ENCODE measurements at regions not wholly inside any gene's neighbourhood (a gene's known extent, or its start where the extent isn't known, plus 50 kb on each side); places are given as distances from the start of the nearest gene placed in this dataset.

- Histone ChIP-seq H3K9me3 (no peaks in the 10 kb centered on the region), H3K27ac (no peak overlapping the region), H3K4me3 (no peak overlapping the region), H3K27me3 (ENCODE audit: insufficient read depth in 3 of 3, low read length in 2 of 3) (no peaks in the 10 kb centered on the region), H3K36me3 (ENCODE audit: insufficient read depth in 1 of 2, low read depth in 1 of 2) (no peaks in the 10 kb centered on the region), H3K4me1 (no peaks in the 10 kb centered on the region)
- ATAC-seq, result no peak
- WGBS, 3 donors, result 61 to 68% (median 68%) methylated on average over 6 of the region's 6 CpGs
- TF ChIP-seq CTCF (IDR thresholded peaks at IDR 0.05), result no peak
- DNase-seq, result no peak
- intact Hi-C loops (cut with DNase I), result no loop called here
Observed at GRCh38 chr18:69158944-69159343, 241.7 kb upstream of the DOK6 start.

GRCh38 chr18:69161383-69162028 is 239.2 kb upstream of the DOK6 start:
- intact Hi-C loops (cut with DNase I), result no loop called here
- no peaks in the 10 kb centered on the region for H3K36me3 ChIP-seq (ENCODE audit: insufficient read depth in 1 of 2, low read depth in 1 of 2)
- no peaks in the 10 kb centered on the region for H3K4me1 ChIP-seq
- 50 to 52% (median 52%) methylated on average over 9 of the region's 9 CpGs for WGBS, 3 donors
- H3K27me3 ChIP-seq (ENCODE audit: insufficient read depth in 3 of 3, low read length in 2 of 3), result no peaks in the 10 kb centered on the region
- H3K9me3 ChIP-seq, result no peaks in the 10 kb centered on the region
- TF ChIP-seq CTCF (IDR thresholded peaks at IDR 0.05), result no peak
- DNase-seq (no peak), ATAC-seq (no peak)
- no peak overlapping the region for H3K4me3 ChIP-seq
- no peak overlapping the region for H3K27ac ChIP-seq

- DNase-seq (no peak), ATAC-seq (no peak)
- H3K36me3 ChIP-seq (ENCODE audit: insufficient read depth in 1 of 2, low read depth in 1 of 2), result no peaks in the 10 kb centered on the region
- no peak for TF ChIP-seq CTCF (IDR thresholded peaks at IDR 0.05)
- no peaks in the 10 kb centered on the region for H3K9me3 ChIP-seq
- no peak overlapping the region for H3K27ac ChIP-seq
- no peaks in the 10 kb centered on the region for H3K4me1 ChIP-seq
- no peaks in the 10 kb centered on the region for H3K27me3 ChIP-seq (ENCODE audit: insufficient read depth in 3 of 3, low read length in 2 of 3)
- intact Hi-C loops (cut with DNase I), result no loop called here
- no peak overlapping the region for H3K4me3 ChIP-seq
Observed at GRCh38 chr18:69162649-69163048, 238.0 kb upstream of the DOK6 start.

- ATAC-seq (no peak), DNase-seq (no peak)
- no peak overlapping the region for H3K27ac ChIP-seq
- no peaks in the 10 kb centered on the region for H3K4me1 ChIP-seq
- no peaks in the 10 kb centered on the region for H3K27me3 ChIP-seq (ENCODE audit: insufficient read depth in 3 of 3, low read length in 2 of 3)
- H3K36me3 ChIP-seq (ENCODE audit: insufficient read depth in 1 of 2, low read depth in 1 of 2), result no peaks in the 10 kb centered on the region
- H3K4me3 ChIP-seq, result no peak overlapping the region
- WGBS, 3 donors, result 84 to 90% (median 85%) methylated on average over 2 of the region's 2 CpGs
- TF ChIP-seq CTCF (IDR thresholded peaks at IDR 0.05), result no peak
- intact Hi-C loops (cut with DNase I), result no loop called here
- H3K9me3 ChIP-seq, result peaks cover 4% of the 10 kb centered on the region
Observed at GRCh38 chr18:69172046-69172445, 228.6 kb upstream of the DOK6 start.

GRCh38 chr18:69175681-69176080 is 225.0 kb upstream of the DOK6 start:
- peaks cover 4% of the 10 kb centered on the region for H3K9me3 ChIP-seq
- H3K27ac ChIP-seq, result no peak overlapping the region
- ATAC-seq (no peak), DNase-seq (no peak)
- H3K4me1 ChIP-seq, result no peaks in the 10 kb centered on the region
- WGBS, 3 donors, result 51 to 55% (median 53%) methylated on average over 2 of the region's 2 CpGs
- no peaks in the 10 kb centered on the region for H3K27me3 ChIP-seq (ENCODE audit: insufficient read depth in 3 of 3, low read length in 2 of 3)
- no peak for TF ChIP-seq CTCF (IDR thresholded peaks at IDR 0.05)
- H3K36me3 ChIP-seq (ENCODE audit: insufficient read depth in 1 of 2, low read depth in 1 of 2), result no peaks in the 10 kb centered on the region
- H3K4me3 ChIP-seq, result no peak overlapping the region
- intact Hi-C loops (cut with DNase I), result no loop called here

Measured in psoas muscle (tissue), 7 donors.